TTC549 (cell line): ENCODE measurements at regions not wholly inside any gene's neighbourhood (a gene's known extent, or its start where the extent isn't known, plus 50 kb on each side); places are given as distances from the start of the nearest gene placed in this dataset.

Experiments used
- FAIRE-seq: peaks from 2 replicates; lab custom pipeline; 2012; peaks lifted over from hg19 to GRCh38; lab: Jason Lieb, UNC

GRCh38 chr1:219308367-219308766 is 134.7 kb downstream of the LYPLAL1 start:
- no peak for FAIRE-seq

GRCh38 chr1:219304227-219305226 is 130.8 kb downstream of the LYPLAL1 start:
- FAIRE-seq, result no peak

- no peak for FAIRE-seq
Observed at GRCh38 chr1:219302697-219303096, 129.0 kb downstream of the LYPLAL1 start.

GRCh38 chr1:219299420-219299819 is 125.7 kb downstream of the LYPLAL1 start:
- FAIRE-seq, result no peak

GRCh38 chr1:219298571-219299148 is 125.0 kb downstream of the LYPLAL1 start:
- FAIRE-seq, result no peak

- no peak for FAIRE-seq
Observed at GRCh38 chr1:219296430-219297355, 123.0 kb downstream of the LYPLAL1 start.

- FAIRE-seq, result no peak
Observed at GRCh38 chr1:219294251-219294650, 120.6 kb downstream of the LYPLAL1 start.

GRCh38 chr1:219293410-219293809 is 119.7 kb downstream of the LYPLAL1 start:
- no peak for FAIRE-seq

GRCh38 chr1:219292999-219293398 is 119.3 kb downstream of the LYPLAL1 start:
- FAIRE-seq, result no peak

- no peak for FAIRE-seq
Observed at GRCh38 chr1:219292341-219292740, 118.7 kb downstream of the LYPLAL1 start.

- no peak for FAIRE-seq
Observed at GRCh38 chr1:219289171-219289570, 115.5 kb downstream of the LYPLAL1 start.

- FAIRE-seq, result no peak
Observed at GRCh38 chr1:219283541-219283940, 109.9 kb downstream of the LYPLAL1 start.

- FAIRE-seq, result no peak
Observed at GRCh38 chr1:219281831-219282230, 108.2 kb downstream of the LYPLAL1 start.

GRCh38 chr1:219279017-219279770 is 105.5 kb downstream of the LYPLAL1 start:
- FAIRE-seq, result no peak

- FAIRE-seq, result no peak
Observed at GRCh38 chr1:219278288-219278687, 104.6 kb downstream of the LYPLAL1 start.

GRCh38 chr1:219277304-219278105 is 103.8 kb downstream of the LYPLAL1 start:
- FAIRE-seq, result peak; percentile 3

- no peak for FAIRE-seq
Observed at GRCh38 chr1:219276049-219276738, 102.5 kb downstream of the LYPLAL1 start.

GRCh38 chr1:219273088-219273686 is 99.5 kb downstream of the LYPLAL1 start:
- FAIRE-seq, result peak; percentile 9

- FAIRE-seq, result no peak
Observed at GRCh38 chr1:219271818-219272535, 98.3 kb downstream of the LYPLAL1 start.
